Stimulated activated naive B cell treated with anti-CD40 and anti-IgM and Interleukin-4, amounts not matched to agents 10 μg/mL and 1 μg/mL and 100 μg/mL, for 72 hours (primary cell): ENCODE measurements at regions not wholly inside any gene's neighbourhood (a gene's known extent, or its start where the extent isn't known, plus 50 kb on each side); places are given as distances from the start of the nearest gene placed in this dataset.

Experiments
- ATAC-seq, 2 donors: fragments of 150-1000 bp; cut with Tn5 transposase; replicated peaks; 2 replicates each; pipeline ENCODE4 v1.10.0; 2021; ENCODE audit warnings: moderate library complexity in 1 of 2
- DNase-seq: peaks from one replicate; pipeline ENCODE4 v3.0.0; 2021
- H3K27ac Mint-ChIP-seq: one replicate; pipeline ENCODE4 v1.8.0; 2022; ENCODE audit warnings: mild to moderate bottlenecking, mixed read lengths
- H3K27me3 Mint-ChIP-seq, 2 donors: one replicate each; pipeline ENCODE4 v1.8.0; 2022; ENCODE audit warnings: mixed read lengths in 2 of 2
- H3K36me3 Mint-ChIP-seq, 2 donors: one replicate each; pipeline ENCODE4 v1.8.0; 2022; ENCODE audit warnings: mixed read lengths in 2 of 2, mild to moderate bottlenecking in 1 of 2
- H3K4me1 Mint-ChIP-seq, 2 donors: one replicate each; pipeline ENCODE4 v1.8.0; 2022; ENCODE audit warnings: mixed read lengths in 2 of 2, mild to moderate bottlenecking in 1 of 2
- H3K4me3 Mint-ChIP-seq, 2 donors: one replicate each; pipeline ENCODE4 v1.8.0; 2022; ENCODE audit warnings: mild to moderate bottlenecking in 2 of 2, mixed read lengths in 2 of 2, moderate library complexity in 1 of 2
- H3K9me3 Mint-ChIP-seq, 2 donors: one replicate each; pipeline ENCODE4 v1.8.0; 2022; ENCODE audit warnings: mixed read lengths in 2 of 2, mild to moderate bottlenecking in 1 of 2

GRCh38 chr4:38504396-38504715 lies 159.6 kb upstream of the KLF3 start:
- peak overlapping the region; percentile 81 for H3K27ac Mint-ChIP-seq
- peaks cover 28 to 39% of the 10 kb centered on the region in 2 donors for H3K27me3 Mint-ChIP-seq
- H3K36me3 Mint-ChIP-seq = no peaks in the 10 kb centered on the region
- DNase-seq = no peak
- ATAC-seq = no peak
- peak overlapping the region in 1 of 2 donors; percentile 67 for H3K4me3 Mint-ChIP-seq
- peaks cover 0 to 2% of the 10 kb centered on the region in 2 donors for H3K9me3 Mint-ChIP-seq
- peaks cover 35 to 61% of the 10 kb centered on the region in 2 donors for H3K4me1 Mint-ChIP-seq

GRCh38 chr4:38509551-38509950 lies 154.4 kb upstream of the KLF3 start:
- DNase-seq (no peak), ATAC-seq (peak; percentile 57 to 60)
- Mint-ChIP-seq H3K27me3 (peaks cover 43 to 49% of the 10 kb centered on the region in 2 donors), H3K4me3 (no peak overlapping the region), H3K4me1 (peaks cover 39 to 61% of the 10 kb centered on the region in 2 donors), H3K9me3 (peaks cover 0 to 2% of the 10 kb centered on the region in 2 donors), H3K36me3 (no peaks in the 10 kb centered on the region), H3K27ac (no peak overlapping the region)

GRCh38 chr4:38510201-38510600 lies 153.8 kb upstream of the KLF3 start:
- Mint-ChIP-seq H3K4me3 (no peak overlapping the region), H3K4me1 (peaks cover 33 to 55% of the 10 kb centered on the region in 2 donors), H3K27me3 (peaks cover 43 to 49% of the 10 kb centered on the region in 2 donors), H3K27ac (no peak overlapping the region), H3K9me3 (peaks cover 0 to under 1% of the 10 kb centered on the region in 2 donors), H3K36me3 (no peaks in the 10 kb centered on the region)
- DNase-seq (no peak), ATAC-seq (no peak)

GRCh38 chr4:38511702-38512101 lies 152.3 kb upstream of the KLF3 start:
- H3K9me3 Mint-ChIP-seq = no peaks in the 10 kb centered on the region
- peaks cover 42 to 43% of the 10 kb centered on the region in 2 donors for H3K27me3 Mint-ChIP-seq
- no peak for ATAC-seq
- H3K4me3 Mint-ChIP-seq = no peak overlapping the region
- H3K4me1 Mint-ChIP-seq = peaks cover 30 to 41% of the 10 kb centered on the region in 2 donors
- no peak overlapping the region for H3K27ac Mint-ChIP-seq
- no peak for DNase-seq
- no peaks in the 10 kb centered on the region for H3K36me3 Mint-ChIP-seq

- Mint-ChIP-seq H3K27ac (no peak overlapping the region), H3K27me3 (peaks cover 33 to 37% of the 10 kb centered on the region in 2 donors), H3K4me1 (peaks cover 20 to 30% of the 10 kb centered on the region in 2 donors), H3K36me3 (no peaks in the 10 kb centered on the region), H3K9me3 (no peaks in the 10 kb centered on the region), H3K4me3 (no peak overlapping the region)
- ATAC-seq = no peak
- DNase-seq = no peak
Measured at GRCh38 chr4:38512840-38513239, 151.2 kb upstream of the KLF3 start.

- Mint-ChIP-seq H3K4me3 (no peak overlapping the region), H3K9me3 (no peaks in the 10 kb centered on the region), H3K4me1 (peaks cover 11 to 16% of the 10 kb centered on the region in 2 donors), H3K27me3 (peaks cover 23 to 29% of the 10 kb centered on the region in 2 donors), H3K36me3 (no peaks in the 10 kb centered on the region), H3K27ac (no peak overlapping the region)
- DNase-seq = no peak
- peak; percentile 48 to 54 for ATAC-seq
Measured at GRCh38 chr4:38514465-38515146, 149.4 kb upstream of the KLF3 start.

GRCh38 chr4:38516190-38516589 lies 147.8 kb upstream of the KLF3 start:
- no peak for DNase-seq
- Mint-ChIP-seq H3K27ac (no peak overlapping the region), H3K27me3 (peaks cover 14 to 15% of the 10 kb centered on the region in 2 donors), H3K4me3 (no peak overlapping the region), H3K36me3 (no peaks in the 10 kb centered on the region), H3K9me3 (no peaks in the 10 kb centered on the region), H3K4me1 (peaks cover 8 to 11% of the 10 kb centered on the region in 2 donors)
- no peak for ATAC-seq

GRCh38 chr4:38519666-38520065 lies 144.3 kb upstream of the KLF3 start:
- Mint-ChIP-seq H3K27ac (no peak overlapping the region), H3K4me1 (peaks cover 12 to 20% of the 10 kb centered on the region in 2 donors), H3K27me3 (peaks cover 0 to 4% of the 10 kb centered on the region in 2 donors), H3K4me3 (no peak overlapping the region), H3K9me3 (peaks cover 0 to 2% of the 10 kb centered on the region in 2 donors), H3K36me3 (no peaks in the 10 kb centered on the region)
- DNase-seq = no peak
- ATAC-seq = no peak

GRCh38 chr4:38523054-38523453 lies 140.9 kb upstream of the KLF3 start:
- Mint-ChIP-seq H3K36me3 (no peaks in the 10 kb centered on the region), H3K27me3 (peaks cover 0 to 4% of the 10 kb centered on the region in 2 donors), H3K9me3 (peaks cover 0 to 2% of the 10 kb centered on the region in 2 donors), H3K4me3 (no peak overlapping the region), H3K4me1 (peaks cover 17 to 20% of the 10 kb centered on the region in 2 donors), H3K27ac (no peak overlapping the region)
- DNase-seq (no peak), ATAC-seq (no peak)

- no peaks in the 10 kb centered on the region for H3K36me3 Mint-ChIP-seq
- DNase-seq = peak; percentile 26
- H3K27me3 Mint-ChIP-seq = peaks cover 0 to 4% of the 10 kb centered on the region in 2 donors
- H3K4me1 Mint-ChIP-seq = peaks cover 17 to 20% of the 10 kb centered on the region in 2 donors
- peak; percentile 86 to 91 for ATAC-seq
- H3K9me3 Mint-ChIP-seq = peaks cover 0 to 2% of the 10 kb centered on the region in 2 donors
- H3K27ac Mint-ChIP-seq = peak overlapping the region; percentile 80
- H3K4me3 Mint-ChIP-seq = peak overlapping the region; percentile 20 to 43
Measured at GRCh38 chr4:38523524-38524448, 140.2 kb upstream of the KLF3 start.

GRCh38 chr4:38526412-38526811 lies 137.6 kb upstream of the KLF3 start:
- no peak for DNase-seq
- no peaks in the 10 kb centered on the region for H3K36me3 Mint-ChIP-seq
- H3K27me3 Mint-ChIP-seq = no peaks in the 10 kb centered on the region
- no peak overlapping the region for H3K4me3 Mint-ChIP-seq
- H3K4me1 Mint-ChIP-seq = peaks cover 23 to 36% of the 10 kb centered on the region in 2 donors
- no peak overlapping the region for H3K27ac Mint-ChIP-seq
- ATAC-seq = no peak
- H3K9me3 Mint-ChIP-seq = peaks cover 0 to 4% of the 10 kb centered on the region in 2 donors

GRCh38 chr4:38529189-38530115 lies 134.5 kb upstream of the KLF3 start:
- H3K9me3 Mint-ChIP-seq = peaks cover 0 to 2% of the 10 kb centered on the region in 2 donors
- H3K27ac Mint-ChIP-seq = peak overlapping the region; percentile 83
- no peaks in the 10 kb centered on the region for H3K27me3 Mint-ChIP-seq
- peak; percentile 94 to 96 for ATAC-seq
- no peaks in the 10 kb centered on the region for H3K36me3 Mint-ChIP-seq
- H3K4me3 Mint-ChIP-seq = peak overlapping the region; percentile 13 to 14
- peak; percentile 58 for DNase-seq
- H3K4me1 Mint-ChIP-seq = peaks cover 16 to 24% of the 10 kb centered on the region in 2 donors

- no peaks in the 10 kb centered on the region for H3K27me3 Mint-ChIP-seq
- no peak for DNase-seq
- peaks cover 14 to 24% of the 10 kb centered on the region in 2 donors for H3K4me1 Mint-ChIP-seq
- no peak overlapping the region for H3K27ac Mint-ChIP-seq
- ATAC-seq = no peak
- no peak overlapping the region for H3K4me3 Mint-ChIP-seq
- H3K9me3 Mint-ChIP-seq = peaks cover 0 to 2% of the 10 kb centered on the region in 2 donors
- no peaks in the 10 kb centered on the region for H3K36me3 Mint-ChIP-seq
Measured at GRCh38 chr4:38530486-38530885, 133.5 kb upstream of the KLF3 start.
